Suppressor macrophage (primary cell): ENCODE measurements at regions not wholly inside any gene's neighbourhood (a gene's known extent, or its start where the extent isn't known, plus 50 kb on each side); places are given as distances from the start of the nearest gene placed in this dataset.
"Not testable (repeated sequence)": the region's sequence is repeated elsewhere in the genome, so short reads cannot be mapped to it uniquely, and the experiment has no call there.

Source experiments
- DNase-seq, 4 experiments: peaks; one replicate each; pipeline ENCODE4 v3.0.0-alpha.2; 2020 to 2022

- DNase-seq: no peak
Measured at GRCh38 chr3:118485693-118486092, 549.0 kb downstream of the IGSF11 start.

DNA sequence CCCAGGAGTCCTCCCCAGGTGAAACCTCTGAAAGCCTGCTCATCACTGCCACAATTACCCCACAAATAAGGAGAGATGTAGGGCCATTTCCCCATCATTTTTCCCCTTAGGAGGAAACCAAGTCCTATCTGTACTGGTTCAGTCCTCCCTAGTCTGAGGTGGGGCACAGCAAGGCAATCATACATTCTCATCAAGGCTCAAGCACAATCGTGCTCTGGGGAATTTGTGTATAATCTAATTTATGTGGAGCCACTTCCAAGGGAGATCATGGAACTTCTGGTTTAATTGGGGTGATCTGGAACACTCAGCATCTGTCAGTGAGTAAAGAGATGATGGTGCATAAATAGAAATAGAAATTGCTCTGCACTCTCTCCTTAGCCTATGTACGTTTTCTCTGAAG is 546.9 kb downstream of the IGSF11 start:
- no peak for DNase-seq

DNA sequence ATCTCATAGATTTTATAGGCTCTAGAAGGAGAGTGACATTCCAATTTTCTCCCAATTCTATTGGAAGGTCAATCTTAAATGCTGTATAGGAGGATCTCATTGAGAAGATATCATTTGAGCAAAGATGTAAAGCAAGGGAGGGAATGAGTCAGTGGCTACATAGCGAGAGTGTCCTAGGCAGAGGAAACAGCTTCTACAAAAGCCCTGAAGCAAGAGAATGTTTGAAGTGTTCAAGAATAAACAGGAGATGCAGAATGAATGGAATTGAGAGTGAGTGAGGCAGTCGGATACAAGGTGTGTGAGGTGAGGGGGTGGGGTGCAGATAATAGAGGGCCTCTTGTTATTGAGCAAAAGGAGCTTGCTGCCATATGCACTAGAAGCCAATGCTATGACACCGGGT is 545.9 kb downstream of the IGSF11 start:
- DNase-seq: no peak

DNA sequence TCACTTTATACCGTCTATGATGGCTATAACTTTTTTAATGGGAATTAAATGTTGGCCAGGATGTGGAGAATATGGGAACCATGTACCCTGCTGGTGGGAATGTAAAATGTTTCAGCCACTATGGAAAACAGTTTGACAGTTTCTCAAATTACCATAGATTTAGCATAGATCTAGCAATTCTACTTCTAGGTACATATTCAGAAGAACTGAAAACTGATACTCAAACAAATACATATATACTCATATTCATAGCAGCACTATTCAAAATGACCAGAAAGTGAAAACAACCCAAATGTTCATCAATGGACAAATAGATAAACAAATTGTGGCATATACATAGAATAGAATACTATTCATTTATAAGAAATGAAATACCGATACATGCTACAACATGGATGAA is 539.4 kb downstream of the IGSF11 start:
- no peak for DNase-seq

- no peak for DNase-seq
Measured at GRCh38 chr3:118497274-118497673, 537.4 kb downstream of the IGSF11 start.

DNA sequence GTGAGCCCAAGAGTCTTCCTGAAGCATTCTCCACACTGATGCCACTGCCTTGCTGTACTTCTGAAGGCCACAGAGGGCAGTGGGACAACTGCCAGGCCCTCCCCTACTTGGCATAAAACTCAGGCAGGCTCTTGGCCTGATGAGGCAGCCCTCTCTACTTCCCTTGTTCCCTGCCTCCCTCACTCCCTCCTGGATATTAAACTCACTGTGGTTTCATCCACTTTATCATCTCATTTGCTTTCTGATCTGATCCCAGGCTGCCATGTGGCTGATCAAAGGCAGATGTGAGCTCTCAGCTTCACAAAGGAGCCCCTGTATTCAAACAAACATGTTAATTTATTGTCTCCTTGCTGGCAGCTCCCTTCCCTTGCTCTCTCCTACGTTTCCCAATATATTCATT is 533.5 kb downstream of the IGSF11 start:
- DNase-seq: no peak

- DNase-seq: no peak
Measured at GRCh38 chr3:118504906-118505305, 529.7 kb downstream of the IGSF11 start.

GRCh38 chr3:118505784-118506183 is 528.9 kb downstream of the IGSF11 start:
- no peak for DNase-seq

DNA sequence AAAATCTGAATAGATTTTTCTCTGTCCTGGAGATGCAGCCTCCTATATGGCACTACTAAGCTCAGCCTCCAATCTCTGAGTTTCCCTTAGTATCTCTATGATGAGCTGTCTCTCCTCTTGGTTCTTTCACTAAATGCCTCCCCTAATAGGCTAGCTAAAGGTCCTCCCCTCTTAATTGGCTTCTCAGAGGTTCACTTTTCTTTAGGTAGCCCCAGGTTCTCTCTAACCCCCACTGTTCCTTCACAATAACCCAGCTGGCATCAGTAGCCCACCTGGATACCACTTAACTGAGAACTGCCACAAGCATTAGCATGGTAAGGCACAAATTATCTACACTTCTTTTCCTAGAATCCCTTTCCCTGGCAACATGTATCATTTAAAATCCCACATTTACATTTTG is 523.2 kb downstream of the IGSF11 start:
- no peak for DNase-seq

DNA sequence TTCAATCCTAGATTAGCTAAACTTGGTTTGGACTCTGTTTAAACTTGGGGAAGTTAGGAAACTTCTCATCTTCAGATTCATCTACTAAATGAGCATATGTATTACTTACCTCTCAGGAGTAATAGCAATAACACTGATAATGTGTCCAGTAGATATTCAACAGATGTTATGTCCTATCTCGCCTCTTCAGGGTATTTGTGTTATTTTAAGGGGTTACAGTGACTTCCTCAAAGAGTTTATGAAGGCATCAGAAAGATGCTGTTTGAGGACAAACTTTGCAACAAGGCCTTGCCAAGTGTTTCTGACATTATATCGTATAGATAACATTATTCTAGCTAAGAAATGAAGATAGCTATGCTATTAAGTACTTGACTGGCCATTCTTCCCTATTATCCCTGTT is 522.3 kb downstream of the IGSF11 start:
- DNase-seq: no peak

DNA sequence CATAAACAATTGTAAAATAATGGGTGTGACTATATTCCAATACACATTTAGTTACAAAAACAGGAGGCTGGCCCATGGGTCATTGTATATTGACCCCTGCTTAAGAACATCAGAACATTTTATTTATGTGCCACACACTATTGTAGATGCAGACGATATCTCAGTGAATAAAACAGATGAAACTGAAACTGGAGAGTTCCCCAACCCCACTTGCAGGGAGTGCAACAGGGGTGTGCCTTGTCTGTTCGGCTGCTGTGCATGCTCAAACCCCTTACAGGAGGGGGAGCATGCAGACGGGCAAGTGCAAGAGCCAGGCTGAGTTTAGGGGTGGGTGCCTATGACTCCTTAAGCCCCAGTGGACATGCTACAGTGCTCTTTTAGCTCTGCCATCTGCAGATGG is 509.6 kb downstream of the IGSF11 start:
- no peak for DNase-seq

DNA sequence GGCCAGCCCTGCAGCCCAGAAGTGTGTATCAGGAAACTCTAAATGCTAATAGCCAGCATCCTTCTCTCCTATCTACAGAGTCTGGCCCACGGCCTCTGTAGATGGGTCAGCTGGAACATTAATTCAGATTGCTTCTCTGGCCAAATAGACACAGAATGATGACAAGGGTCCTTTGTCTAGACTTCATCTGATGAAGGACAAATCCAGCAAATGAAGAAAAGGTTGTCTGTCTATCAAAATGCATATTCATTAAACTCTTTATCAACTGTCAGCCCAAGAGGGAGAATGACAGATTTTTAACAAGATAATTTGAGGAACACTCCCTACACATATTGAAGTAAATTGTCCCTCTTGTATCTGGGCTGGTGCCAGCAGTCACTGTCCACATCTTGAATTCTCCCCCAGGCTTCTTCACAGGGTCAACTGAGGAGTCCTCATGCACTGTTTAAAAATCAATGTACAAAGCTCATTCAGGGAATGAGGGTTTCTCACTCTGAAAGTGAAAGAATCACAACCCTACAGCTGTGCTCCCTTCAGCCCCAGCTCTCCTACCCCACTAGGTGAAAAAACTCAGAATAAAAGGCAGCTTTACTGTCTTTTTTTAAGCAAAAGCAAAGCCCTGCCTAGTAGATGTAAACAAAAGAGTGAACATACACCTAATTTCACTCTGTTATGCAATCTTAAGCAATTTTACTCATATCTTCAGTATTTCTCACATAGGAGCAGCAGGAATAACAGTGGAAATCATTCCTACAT is 507.7 kb downstream of the IGSF11 start:
- DNase-seq: no peak

GRCh38 chr3:118527514-118528044 is 507.1 kb downstream of the IGSF11 start:
- DNase-seq: no peak

GRCh38 chr3:118529554-118529953 is 505.1 kb downstream of the IGSF11 start:
- DNase-seq: no peak

DNA sequence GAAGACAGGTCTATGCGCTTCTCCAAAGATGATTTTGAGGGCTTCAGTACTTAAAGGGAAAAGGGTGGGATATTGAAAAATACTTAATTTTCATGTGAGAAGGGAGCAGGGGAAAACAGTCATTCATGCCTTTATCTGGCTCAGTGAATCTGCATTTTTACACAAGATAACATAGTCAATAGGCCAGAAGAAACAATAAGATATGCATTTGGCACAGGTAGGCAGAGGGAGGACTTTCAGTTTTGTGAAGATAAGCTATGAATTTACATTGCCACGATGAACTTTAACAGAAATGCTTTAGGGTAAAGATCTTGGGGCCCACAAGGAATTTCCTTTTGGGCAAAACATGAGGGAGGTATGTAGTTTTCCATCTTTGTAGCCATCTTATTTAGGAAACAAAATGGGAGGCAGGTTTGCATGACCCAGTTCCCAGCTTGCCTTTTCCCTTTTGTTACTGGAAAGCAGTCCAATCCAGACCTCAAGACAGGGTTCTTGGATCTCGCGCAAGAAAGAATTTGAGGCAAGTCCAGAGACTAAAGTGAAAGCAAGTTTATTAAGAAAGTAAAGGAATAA is 504.2 kb downstream of the IGSF11 start:
- no peak for DNase-seq

GRCh38 chr3:118530927-118531356 is 503.7 kb downstream of the IGSF11 start:
- not testable (repeated sequence) for DNase-seq

DNA sequence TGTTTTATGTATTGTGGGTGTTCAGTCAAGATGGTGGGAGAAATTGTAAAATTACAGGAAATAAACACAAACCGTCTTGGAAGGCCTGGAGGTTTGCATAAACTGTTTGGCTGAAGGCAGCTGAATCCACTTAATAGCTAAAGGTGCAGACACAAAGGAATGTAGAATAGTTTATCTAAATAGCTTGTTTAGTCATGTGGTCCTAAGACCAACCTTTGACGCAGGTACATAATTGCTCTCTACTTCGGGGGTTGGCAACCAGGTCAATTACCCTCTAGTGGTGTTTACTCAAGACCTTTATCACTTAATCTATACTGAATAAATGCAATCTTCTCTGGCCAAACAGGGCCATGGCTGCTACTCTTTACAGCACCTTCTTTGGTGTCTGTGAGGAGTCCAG is 502.8 kb downstream of the IGSF11 start:
- DNase-seq: no peak

DNA sequence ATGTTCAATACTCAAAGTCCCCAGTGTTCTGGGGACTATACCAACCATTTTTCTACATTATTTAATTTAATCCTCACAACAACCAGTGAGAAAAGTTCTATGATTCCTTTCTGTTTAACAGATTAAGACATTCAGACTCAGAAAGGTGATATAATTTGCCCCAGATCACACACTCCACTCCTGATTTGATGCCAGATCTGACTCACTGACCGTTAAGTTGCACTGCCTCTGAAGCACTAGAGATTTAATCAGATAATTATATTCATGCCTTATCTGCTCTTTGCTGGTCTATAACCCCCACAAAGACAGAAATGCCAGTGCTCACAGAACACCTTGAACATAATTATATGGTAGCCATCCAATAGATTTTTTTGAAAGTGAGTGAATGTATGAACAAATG is 501.0 kb downstream of the IGSF11 start:
- DNase-seq: no peak

DNA sequence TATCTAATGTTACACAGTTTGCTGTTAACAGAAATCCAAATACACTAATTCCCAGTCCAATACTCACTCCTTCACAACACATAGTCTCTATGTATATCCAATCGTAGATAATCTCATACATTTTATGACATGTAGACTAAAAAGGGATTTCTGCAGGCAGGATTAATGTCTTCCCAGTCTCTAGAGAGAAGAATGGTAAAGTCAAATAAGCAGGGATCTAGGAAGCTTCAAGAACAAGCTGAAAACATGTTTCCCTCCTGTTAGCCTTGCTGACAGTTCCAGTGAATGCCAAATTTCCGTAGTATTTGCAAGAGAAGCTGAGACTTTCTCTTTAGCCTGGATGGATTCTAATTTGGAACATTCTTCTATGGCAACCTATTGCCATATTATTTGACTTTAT is 500.1 kb downstream of the IGSF11 start:
- no peak for DNase-seq

DNA sequence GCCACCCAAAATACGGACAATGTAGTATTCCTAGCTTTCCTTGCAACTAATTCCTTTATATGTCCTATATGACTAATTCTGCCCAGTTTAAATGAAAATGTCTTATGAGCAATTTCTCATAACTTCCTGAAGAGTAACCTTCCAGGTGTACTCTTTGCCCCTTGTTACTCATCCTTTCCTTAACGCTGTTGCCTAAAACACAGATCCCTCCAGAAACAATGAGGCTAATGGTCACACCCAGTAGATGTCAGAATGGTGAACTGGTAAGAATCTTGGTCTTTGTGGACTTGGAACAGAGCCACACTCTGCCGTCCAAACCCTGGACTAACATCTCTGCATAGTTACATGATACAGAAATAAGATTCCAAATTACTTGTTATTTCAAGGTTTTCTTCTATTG is 497.9 kb downstream of the IGSF11 start:
- DNase-seq: no peak

DNA sequence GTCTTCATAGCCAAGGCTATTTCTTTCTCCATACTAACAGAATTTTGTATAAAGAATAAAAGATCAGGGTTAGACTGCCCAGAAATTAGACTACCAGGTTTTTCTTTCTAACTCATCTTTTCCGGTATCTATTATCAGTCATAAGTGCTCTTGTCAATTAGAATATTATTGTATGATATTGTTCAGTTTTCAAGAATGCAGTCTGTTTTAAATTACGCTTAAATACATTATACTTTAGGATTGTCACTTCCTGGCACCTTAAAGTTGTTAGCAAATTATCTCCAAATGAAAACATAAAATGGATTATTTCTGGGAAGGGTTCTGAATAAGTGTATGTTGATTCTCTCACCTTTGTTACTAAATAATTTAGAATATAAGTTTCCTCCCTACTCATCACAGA is 497.2 kb downstream of the IGSF11 start:
- DNase-seq: no peak

- no peak for DNase-seq
Measured at GRCh38 chr3:118538187-118538586, 496.5 kb downstream of the IGSF11 start.

- DNase-seq: not testable (repeated sequence)
Measured at GRCh38 chr3:118539820-118540447, 494.7 kb downstream of the IGSF11 start.

GRCh38 chr3:118540448-118540821 is 494.2 kb downstream of the IGSF11 start:
- DNase-seq: not testable (repeated sequence)
